Testis (tissue), 2 donors: ENCODE measurements at regions not wholly inside any gene's neighbourhood (a gene's known extent, or its start where the extent isn't known, plus 50 kb on each side); places are given as distances from the start of the nearest gene placed in this dataset.

ENCODE experiments used
- CTCF ChIP-seq, 3 experiments: fragments of 450-650 bp in 2 of 3; fragments of 200-600 bp in 1 of 3; sonication (generic) in 1 of 3; IDR thresholded peaks; one replicate each; pipeline ENCODE4 v1.5.1; 2016 to 2019; ENCODE audit warnings: antibody characterized with exemption in 3 of 3, mild to moderate bottlenecking in 2 of 3, moderate library complexity in 1 of 3
- POLR2A ChIP-seq: fragments of 450-650 bp; IDR thresholded peaks from one replicate; pipeline ENCODE4 v1.6.1; 2017; ENCODE audit warnings: antibody characterized with exemption, mild to moderate bottlenecking, moderate library complexity

- no peak for TF ChIP-seq CTCF (IDR thresholded peaks at IDR 0.05)
- TF ChIP-seq POLR2A, result no peak
These were observed 362.3 kb downstream of the PABPC4L start for GRCh38 chr4:133839326-133839725.
